GM21723 (cell line): ENCODE measurements at regions not wholly inside any gene's neighbourhood (a gene's known extent, or its start where the extent isn't known, plus 50 kb on each side); places are given as distances from the start of the nearest gene placed in this dataset.
"Not testable (repeated sequence)": the region's sequence is repeated elsewhere in the genome, so short reads cannot be mapped to it uniquely, and the experiment has no call there.

Experiments used
- ATAC-seq: cut with Tn5 transposase; IDR thresholded peaks from one replicate; pipeline ENCODE4 v1.9.1; 2021; ENCODE audit warnings: mild to moderate bottlenecking, moderate library complexity; ENCODE audit not compliant: unreplicated experiment

- no peak for ATAC-seq
Measured at GRCh38 chr12:104906695-104907094, 51.4 kb downstream of the SLC41A2 start.

- not testable (repeated sequence) for ATAC-seq
Measured at GRCh38 chr12:104905446-104905845, 52.6 kb downstream of the SLC41A2 start.

GRCh38 chr12:104903648-104904423, 54.3 kb downstream of the SLC41A2 start:
- no peak for ATAC-seq

- ATAC-seq = no peak
Measured at GRCh38 chr12:104902125-104902524, 56.0 kb downstream of the SLC41A2 start.

- ATAC-seq = no peak
Measured at GRCh38 chr12:104896710-104897109, 61.4 kb downstream of the SLC41A2 start.

- ATAC-seq = no peak
Measured at GRCh38 chr12:104896146-104896545, 61.9 kb downstream of the SLC41A2 start.

- no peak for ATAC-seq
Measured at GRCh38 chr12:104895415-104895814, 62.7 kb downstream of the SLC41A2 start.

- ATAC-seq = no peak
Measured at GRCh38 chr12:104890476-104891096, 67.5 kb downstream of the SLC41A2 start.

- no peak for ATAC-seq
Measured at GRCh38 chr12:104889735-104890134, 68.4 kb downstream of the SLC41A2 start.

- no peak for ATAC-seq
Measured at GRCh38 chr12:104888892-104889291, 69.2 kb downstream of the SLC41A2 start.

- no peak for ATAC-seq
Measured at GRCh38 chr12:104888481-104888880, 69.6 kb downstream of the SLC41A2 start.

GRCh38 chr12:104887452-104887851, 70.6 kb downstream of the SLC41A2 start:
- no peak for ATAC-seq

GRCh38 chr12:104886418-104887401, 71.4 kb downstream of the SLC41A2 start:
- no peak for ATAC-seq

GRCh38 chr12:104878858-104879257, 79.2 kb downstream of the SLC41A2 start:
- ATAC-seq = not testable (repeated sequence)

GRCh38 chr12:104877103-104877705, 80.9 kb downstream of the SLC41A2 start:
- ATAC-seq = no peak

- no peak for ATAC-seq
Measured at GRCh38 chr12:104873374-104873773, 84.7 kb downstream of the SLC41A2 start.

GRCh38 chr12:104870797-104871196, 87.3 kb downstream of the SLC41A2 start:
- ATAC-seq = no peak

GRCh38 chr12:104866291-104866690, 91.8 kb downstream of the SLC41A2 start:
- ATAC-seq = no peak

- peak; percentile 77 for ATAC-seq
Measured at GRCh38 chr12:104865080-104865479, 93.0 kb downstream of the SLC41A2 start.

GRCh38 chr12:104864668-104865067, 93.4 kb downstream of the SLC41A2 start:
- ATAC-seq = no peak
